Liver (tissue), 8 donors: ENCODE measurements at regions not wholly inside any gene's neighbourhood (a gene's known extent, or its start where the extent isn't known, plus 50 kb on each side); places are given as distances from the start of the nearest gene placed in this dataset.

Experiments
- DNase-seq: peaks from one replicate; pipeline ENCODE4 v3.0.0-alpha.2; 2017; ENCODE audit warnings: low spot score
- H3K27ac ChIP-seq, 2 donors: one replicate each; pipeline ENCODE4 v1.7.0; 2013; ENCODE audit warnings: inconsistent platforms in 2 of 2, low read length in 2 of 2, control low read depth in 1 of 2, low read depth in 1 of 2, mild to moderate bottlenecking in 1 of 2
- H3K27me3 ChIP-seq, 4 donors: one replicate each; pipeline versions ENCODE4 v1.6.1 to v1.7.0; 2013; ENCODE audit warnings: low read length in 3 of 4, inconsistent platforms in 1 of 4, mild to moderate bottlenecking in 1 of 4, moderate library complexity in 1 of 4; ENCODE audit not compliant: control insufficient read depth in 4 of 4, insufficient read depth in 4 of 4
- H3K36me3 ChIP-seq, 4 donors: one replicate each; pipeline versions ENCODE4 v1.6.1 to v1.7.0; 2013; ENCODE audit warnings: low read length in 3 of 4, mild to moderate bottlenecking in 3 of 4, low read depth in 1 of 4, moderate library complexity in 1 of 4; ENCODE audit not compliant: control insufficient read depth in 4 of 4, insufficient read depth in 3 of 4
- H3K4me1 ChIP-seq, 4 donors: one replicate each; pipeline versions ENCODE4 v1.6.1 to v1.7.0; 2013; ENCODE audit warnings: low read length in 3 of 4, mild to moderate bottlenecking in 3 of 4, moderate library complexity in 1 of 4; ENCODE audit not compliant: control insufficient read depth in 4 of 4, insufficient read depth in 4 of 4
- H3K4me3 ChIP-seq, 3 donors: one replicate each; pipeline versions ENCODE4 v1.6.1 to v1.7.0; 2013; ENCODE audit warnings: low read length in 3 of 3, control low read depth in 1 of 3, low read depth in 1 of 3, mild to moderate bottlenecking in 1 of 3
- H3K9ac ChIP-seq, 2 donors: one replicate each; pipeline ENCODE4 v1.7.0; 2013; ENCODE audit warnings: low read length in 2 of 2, mild to moderate bottlenecking in 2 of 2, moderate library complexity in 2 of 2, control low read depth in 1 of 2, low read depth in 1 of 2
- H3K9me3 ChIP-seq, 4 donors: one replicate each; pipeline versions ENCODE4 v1.6.1 to v1.7.0; 2013; ENCODE audit warnings: low read length in 3 of 4; ENCODE audit not compliant: control insufficient read depth in 4 of 4
- EGR1 ChIP-seq, 2 donors: IDR thresholded peaks; 2 replicates each; pipeline ENCODE4 v1.6.1; 2016 to 2018; ENCODE audit warnings: antibody characterized with exemption in 2 of 2, low read depth in 2 of 2
- FOXA1 ChIP-seq: IDR thresholded peaks from 2 replicates; pipeline ENCODE4 v1.6.1; 2016; ENCODE audit warnings: antibody characterized with exemption
- FOXA2 ChIP-seq: IDR thresholded peaks from 2 replicates; pipeline ENCODE4 v1.6.1; 2016; ENCODE audit warnings: antibody characterized with exemption
- GABPA ChIP-seq, 2 donors: IDR thresholded peaks in 1 of 2; conservative IDR thresholded peaks in 1 of 2; 2 replicates each; pipeline ENCODE4 v1.6.1; 2016; ENCODE audit warnings: antibody characterized with exemption in 2 of 2, mild to moderate bottlenecking in 1 of 2, moderate library complexity in 1 of 2
- HNF4A ChIP-seq, 2 donors: conservative IDR thresholded peaks; 2 replicates each; pipeline ENCODE4 v1.6.1; 2016; ENCODE audit warnings: antibody characterized with exemption in 2 of 2, mild to moderate bottlenecking in 2 of 2
- HNF4G ChIP-seq: IDR thresholded peaks from 2 replicates; pipeline ENCODE4 v1.6.1; 2016; ENCODE audit warnings: antibody characterized with exemption
- JUND ChIP-seq, 2 donors: IDR thresholded peaks; 2 replicates each; pipeline ENCODE4 v1.6.1; 2016; ENCODE audit warnings: antibody characterized with exemption in 2 of 2
- MAX ChIP-seq: IDR thresholded peaks from 2 replicates; pipeline ENCODE4 v1.6.1; 2016; ENCODE audit warnings: antibody characterized with exemption
- NR2F2 ChIP-seq: IDR thresholded peaks from 2 replicates; pipeline ENCODE4 v1.6.1; 2016; ENCODE audit warnings: antibody characterized with exemption
- RAD21 ChIP-seq, 2 donors: IDR thresholded peaks; 2 replicates each; pipeline ENCODE4 v1.6.1; 2016; ENCODE audit warnings: antibody characterized with exemption in 2 of 2, mild to moderate bottlenecking in 2 of 2
- RXRA ChIP-seq, 2 donors: IDR thresholded peaks; 2 replicates each; pipeline ENCODE4 v1.6.1; 2017 to 2018; ENCODE audit warnings: antibody characterized with exemption in 2 of 2, mild to moderate bottlenecking in 1 of 2
- SP1 ChIP-seq: IDR thresholded peaks from 2 replicates; pipeline ENCODE4 v1.6.1; 2018; ENCODE audit warnings: antibody characterized with exemption, mild to moderate bottlenecking
- YY1 ChIP-seq: IDR thresholded peaks from 2 replicates; pipeline ENCODE4 v1.6.1; 2016; ENCODE audit warnings: antibody characterized with exemption, mild to moderate bottlenecking
- WGBS: extraction: QIAGEN DNeasy Blood & Tissue Kit; methylation state at CpG from one replicate; pipeline ENCODE4 v1.1.7; 2013; 5-methylcytosine and 5-hydroxymethylcytosine counted together
- TF ChIP-seq, protein P1 (sequence below): IDR thresholded peaks from 2 replicates; pipeline ENCODE4 v1.6.1; 2016; ENCODE audit warnings: antibody characterized with exemption, mild to moderate bottlenecking
- TF ChIP-seq, protein P2 (sequence below): fragments of 150-350 bp; IDR thresholded peaks from 2 replicates; pipeline ENCODE4 v1.5.1; 2017; ENCODE audit warnings: improper control_type of control experiment, low read depth, low read length; ENCODE audit not compliant: missing input control
- TF ChIP-seq, protein P3 (sequence below): IDR thresholded peaks from 2 replicates; pipeline ENCODE4 v1.6.1; 2016; ENCODE audit warnings: antibody characterized with exemption
- TF ChIP-seq, protein P4 (sequence below): IDR thresholded peaks from 2 replicates; pipeline ENCODE4 v1.6.1; 2016; ENCODE audit warnings: antibody characterized with exemption
- donor health status: healthy.
- donor health status: healthy.
- donor health status: healthy.
- donor health status: healthy.
- donor health status: healthy.

DNA sequence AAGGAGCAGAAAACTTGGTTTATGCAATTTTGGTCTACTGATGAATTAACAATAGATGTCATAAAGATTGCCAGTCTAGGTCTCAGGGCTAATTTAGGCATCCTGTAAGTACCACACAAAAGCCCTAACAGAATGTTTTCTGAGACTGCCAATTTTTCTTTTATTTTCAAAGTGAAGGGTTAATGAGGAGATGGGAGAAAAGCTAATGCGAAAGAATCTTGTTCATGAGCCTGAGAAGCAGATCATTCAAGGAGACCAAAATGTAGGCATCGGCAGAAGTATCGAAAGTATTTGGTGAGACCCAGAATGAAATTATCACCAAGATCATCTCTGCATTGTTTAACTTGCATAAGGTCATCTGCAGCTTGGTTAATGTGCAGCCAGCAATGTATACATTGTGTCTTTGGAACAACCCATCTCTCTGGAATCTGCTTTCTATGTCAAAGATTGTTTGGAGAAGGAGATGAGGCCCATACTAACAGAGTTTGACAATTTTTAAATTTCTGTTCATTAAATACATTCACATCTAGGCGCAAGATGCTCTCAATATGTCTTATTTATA, 163.3 kb upstream of the GLI3 start:
- Histone ChIP-seq H3K9ac (no peak overlapping the region), H3K36me3 (no peaks in the 10 kb centered on the region), H3K27me3 (peaks cover 0 to 7% (median 0%) of the 10 kb centered on the region in 4 donors), H3K4me1 (no peaks in the 10 kb centered on the region), H3K27ac (no peak overlapping the region), H3K4me3 (no peak overlapping the region), H3K9me3 (no peaks in the 10 kb centered on the region)
- 51% methylated on average over 4 of the region's 4 CpGs for WGBS
- no peak for DNase-seq
- TF ChIP-seq FOXA2 (no peak), YY1 (no peak), NR2F2 (no peak), JUND (IDR thresholded peaks at IDR 0.05) (no peak), EGR1 (IDR thresholded peaks at IDR 0.05; ENCODE audit: low read depth in 2 of 2) (no peak), HNF4G (no peak), HNF4A (conservative IDR thresholded peaks at IDR 0.05) (no peak), RXRA (IDR thresholded peaks at IDR 0.05) (no peak), RAD21 (IDR thresholded peaks at IDR 0.05) (no peak), MAX (no peak)
- TF ChIP-seq, protein P1, sequence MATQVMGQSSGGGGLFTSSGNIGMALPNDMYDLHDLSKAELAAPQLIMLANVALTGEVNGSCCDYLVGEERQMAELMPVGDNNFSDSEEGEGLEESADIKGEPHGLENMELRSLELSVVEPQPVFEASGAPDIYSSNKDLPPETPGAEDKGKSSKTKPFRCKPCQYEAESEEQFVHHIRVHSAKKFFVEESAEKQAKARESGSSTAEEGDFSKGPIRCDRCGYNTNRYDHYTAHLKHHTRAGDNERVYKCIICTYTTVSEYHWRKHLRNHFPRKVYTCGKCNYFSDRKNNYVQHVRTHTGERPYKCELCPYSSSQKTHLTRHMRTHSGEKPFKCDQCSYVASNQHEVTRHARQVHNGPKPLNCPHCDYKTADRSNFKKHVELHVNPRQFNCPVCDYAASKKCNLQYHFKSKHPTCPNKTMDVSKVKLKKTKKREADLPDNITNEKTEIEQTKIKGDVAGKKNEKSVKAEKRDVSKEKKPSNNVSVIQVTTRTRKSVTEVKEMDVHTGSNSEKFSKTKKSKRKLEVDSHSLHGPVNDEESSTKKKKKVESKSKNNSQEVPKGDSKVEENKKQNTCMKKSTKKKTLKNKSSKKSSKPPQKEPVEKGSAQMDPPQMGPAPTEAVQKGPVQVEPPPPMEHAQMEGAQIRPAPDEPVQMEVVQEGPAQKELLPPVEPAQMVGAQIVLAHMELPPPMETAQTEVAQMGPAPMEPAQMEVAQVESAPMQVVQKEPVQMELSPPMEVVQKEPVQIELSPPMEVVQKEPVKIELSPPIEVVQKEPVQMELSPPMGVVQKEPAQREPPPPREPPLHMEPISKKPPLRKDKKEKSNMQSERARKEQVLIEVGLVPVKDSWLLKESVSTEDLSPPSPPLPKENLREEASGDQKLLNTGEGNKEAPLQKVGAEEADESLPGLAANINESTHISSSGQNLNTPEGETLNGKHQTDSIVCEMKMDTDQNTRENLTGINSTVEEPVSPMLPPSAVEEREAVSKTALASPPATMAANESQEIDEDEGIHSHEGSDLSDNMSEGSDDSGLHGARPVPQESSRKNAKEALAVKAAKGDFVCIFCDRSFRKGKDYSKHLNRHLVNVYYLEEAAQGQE: no peak
- TF ChIP-seq, protein P2, sequence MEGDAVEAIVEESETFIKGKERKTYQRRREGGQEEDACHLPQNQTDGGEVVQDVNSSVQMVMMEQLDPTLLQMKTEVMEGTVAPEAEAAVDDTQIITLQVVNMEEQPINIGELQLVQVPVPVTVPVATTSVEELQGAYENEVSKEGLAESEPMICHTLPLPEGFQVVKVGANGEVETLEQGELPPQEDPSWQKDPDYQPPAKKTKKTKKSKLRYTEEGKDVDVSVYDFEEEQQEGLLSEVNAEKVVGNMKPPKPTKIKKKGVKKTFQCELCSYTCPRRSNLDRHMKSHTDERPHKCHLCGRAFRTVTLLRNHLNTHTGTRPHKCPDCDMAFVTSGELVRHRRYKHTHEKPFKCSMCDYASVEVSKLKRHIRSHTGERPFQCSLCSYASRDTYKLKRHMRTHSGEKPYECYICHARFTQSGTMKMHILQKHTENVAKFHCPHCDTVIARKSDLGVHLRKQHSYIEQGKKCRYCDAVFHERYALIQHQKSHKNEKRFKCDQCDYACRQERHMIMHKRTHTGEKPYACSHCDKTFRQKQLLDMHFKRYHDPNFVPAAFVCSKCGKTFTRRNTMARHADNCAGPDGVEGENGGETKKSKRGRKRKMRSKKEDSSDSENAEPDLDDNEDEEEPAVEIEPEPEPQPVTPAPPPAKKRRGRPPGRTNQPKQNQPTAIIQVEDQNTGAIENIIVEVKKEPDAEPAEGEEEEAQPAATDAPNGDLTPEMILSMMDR: no peak

DNA sequence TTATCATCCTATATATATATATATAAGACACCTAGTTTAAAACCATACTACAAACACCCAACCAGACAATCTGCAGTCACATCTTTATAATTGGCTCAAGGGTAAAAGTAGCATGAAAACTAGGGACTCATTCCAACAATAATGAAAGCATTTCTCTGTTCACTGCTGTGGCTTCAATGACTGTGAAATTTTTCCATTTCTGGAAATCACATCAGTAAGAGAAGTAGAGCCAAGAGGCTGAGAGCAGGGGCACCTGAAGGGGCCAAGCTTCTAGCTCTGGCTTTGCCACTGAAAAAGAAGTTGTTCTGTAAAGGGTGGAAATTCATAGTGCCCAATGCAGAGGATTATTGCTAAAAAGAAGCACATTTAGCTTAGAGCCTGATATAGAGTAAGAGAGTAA, 158.6 kb upstream of the GLI3 start:
- Histone ChIP-seq H3K27me3 (peaks cover 0 to 7% (median 0%) of the 10 kb centered on the region in 4 donors), H3K9ac (no peak overlapping the region), H3K9me3 (no peaks in the 10 kb centered on the region), H3K4me3 (no peak overlapping the region), H3K4me1 (no peaks in the 10 kb centered on the region), H3K27ac (no peak overlapping the region), H3K36me3 (no peaks in the 10 kb centered on the region)
- no peak for DNase-seq
- TF ChIP-seq RAD21 (IDR thresholded peaks at IDR 0.05) (no peak), HNF4A (conservative IDR thresholded peaks at IDR 0.05) (no peak), MAX (no peak), RXRA (IDR thresholded peaks at IDR 0.05) (no peak), YY1 (no peak), FOXA1 (no peak), SP1 (no peak), HNF4G (no peak), JUND (IDR thresholded peaks at IDR 0.05) (no peak), GABPA (IDR thresholded peaks at IDR 0.05 in 1 of 2, conservative IDR thresholded peaks at IDR 0.05 in 1 of 2) (no peak)
- TF ChIP-seq, protein P1: no peak
- TF ChIP-seq, protein P2: no peak
- TF ChIP-seq, protein P3, sequence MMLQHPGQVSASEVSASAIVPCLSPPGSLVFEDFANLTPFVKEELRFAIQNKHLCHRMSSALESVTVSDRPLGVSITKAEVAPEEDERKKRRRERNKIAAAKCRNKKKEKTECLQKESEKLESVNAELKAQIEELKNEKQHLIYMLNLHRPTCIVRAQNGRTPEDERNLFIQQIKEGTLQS: no peak
- TF ChIP-seq, protein P4, sequence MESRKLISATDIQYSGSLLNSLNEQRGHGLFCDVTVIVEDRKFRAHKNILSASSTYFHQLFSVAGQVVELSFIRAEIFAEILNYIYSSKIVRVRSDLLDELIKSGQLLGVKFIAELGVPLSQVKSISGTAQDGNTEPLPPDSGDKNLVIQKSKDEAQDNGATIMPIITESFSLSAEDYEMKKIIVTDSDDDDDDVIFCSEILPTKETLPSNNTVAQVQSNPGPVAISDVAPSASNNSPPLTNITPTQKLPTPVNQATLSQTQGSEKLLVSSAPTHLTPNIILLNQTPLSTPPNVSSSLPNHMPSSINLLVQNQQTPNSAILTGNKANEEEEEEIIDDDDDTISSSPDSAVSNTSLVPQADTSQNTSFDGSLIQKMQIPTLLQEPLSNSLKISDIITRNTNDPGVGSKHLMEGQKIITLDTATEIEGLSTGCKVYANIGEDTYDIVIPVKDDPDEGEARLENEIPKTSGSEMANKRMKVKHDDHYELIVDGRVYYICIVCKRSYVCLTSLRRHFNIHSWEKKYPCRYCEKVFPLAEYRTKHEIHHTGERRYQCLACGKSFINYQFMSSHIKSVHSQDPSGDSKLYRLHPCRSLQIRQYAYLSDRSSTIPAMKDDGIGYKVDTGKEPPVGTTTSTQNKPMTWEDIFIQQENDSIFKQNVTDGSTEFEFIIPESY: no peak
